ENCODE measurements at regions not wholly inside any gene's neighbourhood (a gene's known extent, or its start where the extent isn't known, plus 50 kb on each side); places are given as distances from the start of the nearest gene placed in this dataset.

- DNase-seq (ENCODE audit: low spot score), result no peak
Observed at GRCh38 chr15:29319823-29320222, 50.2 kb upstream of the NSMCE3 start.
